H1 (cell line): ENCODE measurements at regions not wholly inside any gene's neighbourhood (a gene's known extent, or its start where the extent isn't known, plus 50 kb on each side); places are given as distances from the start of the nearest gene placed in this dataset.
A peak's percentile ranks its signal among the peaks of the same experiment; 100 is the strongest.

Experiments used
- CTCF ChIA-PET: fragments of 300-600 bp; sonication (Branson Sonifier 250); formaldehyde crosslinking; loops from one replicate; lab custom pipeline; 2021; ENCODE audit not compliant: partially characterized antibody; lab: Charles Lee
- POLR2A ChIA-PET: fragments of 300-600 bp; sonication (Branson Sonifier 250); formaldehyde crosslinking; loops from one replicate; lab custom pipeline; 2021; ENCODE audit warnings: inconsistent platforms; ENCODE audit not compliant: partially characterized antibody; lab: Charles Lee
- DNase-seq, 2 experiments: peaks; one replicate each; pipeline versions ENCODE4 v3.0.0 to v3.0.0-alpha.2; 2010 to 2022; ENCODE audit warnings: low spot score in 2 of 2, low read depth in 1 of 2, mixed read lengths in 1 of 2
- FAIRE-seq: peaks from 2 replicates; lab custom pipeline; 2011; peaks lifted over from hg19 to GRCh38; lab: Jason Lieb, UNC
- H2AFZ ChIP-seq: 2 replicates; pipeline ENCODE4 v1.8.1; 2012; ENCODE audit warnings: low read length, inconsistent platforms
- H2AK5ac ChIP-seq: 2 replicates; pipeline ENCODE4 v1.6.1; 2013; ENCODE audit warnings: low read depth, low read length
- H2BK120ac ChIP-seq: replicated peaks from 2 replicates; pipeline ENCODE3; 2013; ENCODE audit warnings: low read depth, low read length, inconsistent platforms
- H2BK12ac ChIP-seq: 2 replicates; pipeline ENCODE4 v1.6.1; 2013; ENCODE audit warnings: low read depth, low read length
- H2BK15ac ChIP-seq: 2 replicates; pipeline ENCODE4 v1.6.1; 2013; ENCODE audit warnings: low read length
- H2BK20ac ChIP-seq: 2 replicates; pipeline ENCODE4 v1.6.1; 2013; ENCODE audit warnings: low read length
- H2BK5ac ChIP-seq: 2 replicates; pipeline ENCODE4 v1.6.1; 2013; ENCODE audit warnings: low read depth, low read length
- H3K14ac ChIP-seq: 2 replicates; pipeline ENCODE4 v1.6.1; 2013; ENCODE audit warnings: inconsistent platforms; ENCODE audit not compliant: insufficient read length
- H3K18ac ChIP-seq: 2 replicates; pipeline ENCODE4 v1.6.1; 2013; ENCODE audit warnings: low read length; ENCODE audit errors: extremely low read depth
- H3K23ac ChIP-seq: 2 replicates; pipeline ENCODE4 v1.6.1; 2013; ENCODE audit warnings: inconsistent platforms; ENCODE audit not compliant: insufficient read length
- H3K23me2 ChIP-seq: 2 replicates; pipeline ENCODE4 v1.6.1; 2013; ENCODE audit warnings: low read depth, low read length
- H3K27ac ChIP-seq: 2 replicates; pipeline ENCODE4 v1.6.1; 2011; ENCODE audit warnings: low read depth, low read length, inconsistent platforms
- H3K27me3 ChIP-seq, 4 experiments: replicated peaks in 1 of 4; 1 replicate in 1 of 4; 2 replicates in 3 of 4; pipeline versions ENCODE4 v1.6.1 to v1.8.1; 2011 to 2013; ENCODE audit warnings: low read length in 3 of 4, mild to moderate bottlenecking in 3 of 4, inconsistent platforms in 2 of 4, mixed read lengths in 2 of 4, moderate library complexity in 1 of 4; ENCODE audit not compliant: control insufficient read depth in 3 of 4, insufficient read depth in 3 of 4; ENCODE audit errors: extremely low read depth in 1 of 4
- H3K36me3 ChIP-seq, 4 experiments: 2 replicates each; pipeline versions ENCODE4 v1.6.1 to v1.8.1; 2011 to 2013; ENCODE audit warnings: mild to moderate bottlenecking in 4 of 4, low read length in 3 of 4, moderate library complexity in 2 of 4, control low read depth in 1 of 4, inconsistent platforms in 1 of 4; ENCODE audit not compliant: insufficient read depth in 4 of 4, control insufficient read depth in 2 of 4
- H3K4ac ChIP-seq: replicated peaks from 2 replicates; pipeline ENCODE3; 2013; ENCODE audit warnings: low read length, low read depth, mixed read lengths, inconsistent platforms; ENCODE audit not compliant: insufficient read length
- H3K4me1 ChIP-seq, 4 experiments: replicated peaks in 1 of 4; 1 replicate in 1 of 4; 2 replicates in 3 of 4; pipeline versions ENCODE4 v1.6.1 to v1.8.1; 2011 to 2013; ENCODE audit warnings: low read length in 3 of 4, inconsistent platforms in 2 of 4, mixed read lengths in 1 of 4; ENCODE audit not compliant: insufficient read depth in 4 of 4, control insufficient read depth in 3 of 4
- H3K4me2 ChIP-seq, 2 experiments: 2 replicates each; pipeline versions ENCODE4 v1.6.1 to v1.8.1; 2011 to 2013; ENCODE audit warnings: low read depth in 2 of 2, low read length in 2 of 2, control low read depth in 1 of 2, inconsistent platforms in 1 of 2, mild to moderate bottlenecking in 1 of 2; ENCODE audit not compliant: insufficient read depth in 1 of 2
- H3K4me3 ChIP-seq, 4 experiments: fragments of 200-600, 300-600 bp in 1 of 4; sonication (generic), shearing (Covaris generic), sonication (Bioruptor Twin) in 1 of 4; 2 replicates each; pipeline versions ENCODE4 v1.5.1 to v1.8.1; 2011 to 2016; ENCODE audit warnings: low read length in 4 of 4, low read depth in 3 of 4, control low read depth in 2 of 4, inconsistent platforms in 2 of 4, mild to moderate bottlenecking in 2 of 4, mixed read lengths in 1 of 4, moderate library complexity in 1 of 4; ENCODE audit not compliant: insufficient read depth in 2 of 4; ENCODE audit errors: extremely low read depth in 1 of 4
- H3K56ac ChIP-seq: replicated peaks from 2 replicates; pipeline ENCODE3; 2013; ENCODE audit warnings: low read depth, mild to moderate bottlenecking, mixed read lengths, low read length, inconsistent platforms; ENCODE audit not compliant: insufficient read length
- H3K79me1 ChIP-seq: 2 replicates; pipeline ENCODE4 v1.6.1; 2013; ENCODE audit warnings: low read depth, low read length, control low read depth
- H3K79me2 ChIP-seq, 2 experiments: 2 replicates each; pipeline versions ENCODE4 v1.6.1 to v1.8.1; 2012 to 2013; ENCODE audit warnings: low read length in 2 of 2, mild to moderate bottlenecking in 2 of 2, inconsistent platforms in 1 of 2; ENCODE audit not compliant: insufficient read depth in 2 of 2, control insufficient read depth in 1 of 2
- H3K9ac ChIP-seq, 4 experiments: replicated peaks in 1 of 4; 1 replicate in 1 of 4; 2 replicates in 3 of 4; pipeline versions ENCODE4 v1.6.1 to v1.8.1; 2011 to 2013; ENCODE audit warnings: low read depth in 3 of 4, low read length in 3 of 4, control low read depth in 2 of 4, mild to moderate bottlenecking in 2 of 4, moderate library complexity in 2 of 4, inconsistent platforms in 1 of 4; ENCODE audit errors: extremely low read depth in 1 of 4
- H3K9me3 ChIP-seq, 2 experiments: 2 replicates each; pipeline versions ENCODE4 v1.6.1 to v1.8.1; 2012 to 2013; ENCODE audit warnings: mild to moderate bottlenecking in 2 of 2, moderate library complexity in 2 of 2, control low read depth in 1 of 2, inconsistent platforms in 1 of 2, low read depth in 1 of 2, low read length in 1 of 2, mixed read lengths in 1 of 2; ENCODE audit not compliant: insufficient read depth in 2 of 2
- H4K20me1 ChIP-seq, 2 experiments: replicated peaks in 1 of 2; 2 replicates each; pipeline versions ENCODE3 to v1.8.1; 2011 to 2013; ENCODE audit warnings: inconsistent platforms in 2 of 2, low read length in 2 of 2, mild to moderate bottlenecking in 1 of 2; ENCODE audit not compliant: insufficient read depth in 2 of 2, control insufficient read depth in 1 of 2
- H4K5ac ChIP-seq: 2 replicates; pipeline ENCODE4 v1.6.1; 2013; ENCODE audit warnings: low read length, low read depth, mixed read lengths, inconsistent platforms; ENCODE audit not compliant: insufficient read length
- H4K8ac ChIP-seq: 2 replicates; pipeline ENCODE4 v1.8.0; 2013; ENCODE audit warnings: mild to moderate bottlenecking, moderate library complexity, low read length, inconsistent platforms; ENCODE audit not compliant: insufficient read depth; ENCODE audit errors: extremely low read depth
- H4K91ac ChIP-seq: replicated peaks from 2 replicates; pipeline ENCODE3; 2013; ENCODE audit warnings: low read length, mixed read lengths, inconsistent platforms; ENCODE audit not compliant: insufficient read length
- CHD2 ChIP-seq: IDR thresholded peaks from 2 replicates; pipeline ENCODE4 v1.6.1; 2012; ENCODE audit warnings: low read length, improper control_type of control experiment
- RNF2 ChIP-seq: fragments of 200-900, 300-1000 bp; sonication (generic); IDR thresholded peaks from 2 replicates; pipeline ENCODE4 v1.7.1; 2016; ENCODE audit warnings: borderline replicate concordance, low read depth, mild to moderate bottlenecking, antibody characterized with exemption, low read length; ENCODE audit not compliant: poor library complexity, severe bottlenecking; ENCODE audit errors: missing control alignments
- RXRA ChIP-seq: IDR thresholded peaks from 2 replicates; pipeline ENCODE4 v1.6.1; 2011; ENCODE audit warnings: low read depth, mild to moderate bottlenecking, low read length, moderate library complexity; ENCODE audit not compliant: insufficient read depth
- SIX5 ChIP-seq: IDR thresholded peaks from 2 replicates; pipeline ENCODE4 v1.6.1; 2011; ENCODE audit warnings: mild to moderate bottlenecking, low read depth, low read length
- WGBS, 2 experiments: shearing (Covaris generic) in 1 of 2; methylation state at CpG; one replicate each; pipeline versions ENCODE4 v1.1.6 to v1.1.7; 2013 to 2015; ENCODE audit warnings: low lambda C conversion rate in 2 of 2, mixed read lengths in 2 of 2, inconsistent platforms in 1 of 2, low coverage in 1 of 2, missing lambda C conversion rate in 1 of 2; ENCODE audit not compliant: insufficient replicate concordance in 2 of 2, insufficient coverage in 1 of 2, insufficient read length in 1 of 2; ENCODE audit errors: extremely low coverage in 1 of 2, missing lambda C conversion rate in 1 of 2; 5-methylcytosine and 5-hydroxymethylcytosine counted together
- TF ChIP-seq, protein P1 (sequence below), 3 experiments: IDR thresholded peaks; 1 replicate in 2 of 3; 2 replicates in 1 of 3; pipeline versions ENCODE4 v1.5.1 to v1.6.1; 2011; ENCODE audit warnings: low read length in 3 of 3, mild to moderate bottlenecking in 3 of 3, inconsistent platforms in 2 of 3, low read depth in 1 of 3, moderate library complexity in 1 of 3; ENCODE audit not compliant: insufficient read depth in 1 of 3; ENCODE audit errors: control extremely low read depth in 1 of 3

DNA sequence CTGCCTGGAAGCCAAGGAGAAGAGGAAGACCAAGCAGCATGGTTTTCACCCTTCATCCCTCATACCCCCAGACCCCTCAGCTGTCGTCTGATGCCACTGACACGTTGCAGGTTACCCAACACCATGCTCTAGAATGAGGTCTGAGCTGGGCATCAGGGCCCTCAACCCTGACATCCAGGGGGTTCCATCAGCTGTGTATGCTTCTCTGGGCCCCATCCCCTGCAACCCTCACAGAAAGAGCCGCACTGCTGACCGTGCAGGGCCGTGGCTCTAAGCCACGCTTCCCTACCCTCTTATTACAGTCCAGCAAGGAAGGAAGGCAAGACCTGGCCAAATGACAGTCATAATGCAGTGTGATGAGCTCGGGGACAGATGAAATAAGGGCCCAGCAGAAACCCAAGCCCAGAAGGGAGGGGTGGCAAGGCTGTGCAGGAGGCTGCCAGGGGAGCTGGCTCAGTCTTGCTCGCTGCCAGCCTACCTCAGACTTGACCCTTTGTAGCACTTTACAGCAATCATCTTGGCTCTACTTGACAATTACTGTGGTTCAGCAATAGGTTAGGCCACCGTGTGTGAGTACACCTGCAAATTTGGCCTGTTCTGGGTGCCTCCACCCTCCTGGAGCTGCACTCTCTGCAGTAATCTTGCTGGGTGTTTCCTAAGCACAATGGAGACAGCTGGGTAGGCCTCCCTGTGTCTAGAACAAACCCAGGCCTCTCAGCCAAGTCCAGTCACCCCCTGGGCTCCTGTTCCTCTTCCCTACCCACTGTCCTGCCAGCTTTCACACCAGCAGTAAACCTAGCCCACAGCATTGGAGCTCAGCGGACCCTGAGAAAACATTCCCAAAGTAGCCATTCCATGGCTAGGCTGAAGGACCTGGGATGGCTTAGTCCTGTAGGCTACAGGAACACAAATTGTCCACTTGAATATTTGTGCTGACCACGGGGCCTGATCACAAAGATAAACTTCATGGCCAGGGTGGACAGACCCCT is 115.3 kb upstream of the NEO1 start:
- H2AFZ ChIP-seq = no peak overlapping the region
- no peak overlapping the region for H2BK15ac ChIP-seq
- CTCF ChIA-PET = interaction anchor here (0.6 to 1.3 kb wide), 3 partner anchors 15 to 301 kb away, joined by 3 to 5 read pairs (median 3); no protein-coding TSS in a partner anchor
- H4K20me1 ChIP-seq = no peaks in the 10 kb centered on the region
- H4K8ac ChIP-seq = no peak overlapping the region
- no peaks in the 10 kb centered on the region for H3K36me3 ChIP-seq
- POLR2A ChIA-PET = no interaction called here
- no peak overlapping the region for H2BK12ac ChIP-seq
- H2AK5ac ChIP-seq = no peak overlapping the region
- FAIRE-seq = no peak
- no peak overlapping the region for H3K14ac ChIP-seq
- no peaks in the 10 kb centered on the region for H3K23me2 ChIP-seq
- H3K18ac ChIP-seq = no peak overlapping the region
- H3K23ac ChIP-seq = no peak overlapping the region
- H3K4me2 ChIP-seq = no peak overlapping the region
- H2BK120ac ChIP-seq = no peak overlapping the region
- no peak overlapping the region for H3K4me3 ChIP-seq
- H2BK5ac ChIP-seq = 0 out of 2 replicates have a peak overlapping the region, but pooled peaks have one; percentile 26
- H3K27me3 ChIP-seq = no peaks in the 10 kb centered on the region
- H3K9me3 ChIP-seq = no peaks in the 10 kb centered on the region
- no peak overlapping the region for H3K27ac ChIP-seq
- DNase-seq = no peak
- 89% methylated on average over 11 of the region's 11 CpGs; no CpG with 5 or more reads in 1 of the 2 experiments for WGBS, 2 experiments
- H3K79me1 ChIP-seq = no peaks in the 10 kb centered on the region
- no peak overlapping the region for H4K5ac ChIP-seq
- no peak overlapping the region for H3K9ac ChIP-seq
- peaks cover 0 to 2% (median 0%) of the 10 kb centered on the region in 4 experiments; a peak in 2 of 7 replicates for H3K4me1 ChIP-seq
- TF ChIP-seq, protein P1, sequence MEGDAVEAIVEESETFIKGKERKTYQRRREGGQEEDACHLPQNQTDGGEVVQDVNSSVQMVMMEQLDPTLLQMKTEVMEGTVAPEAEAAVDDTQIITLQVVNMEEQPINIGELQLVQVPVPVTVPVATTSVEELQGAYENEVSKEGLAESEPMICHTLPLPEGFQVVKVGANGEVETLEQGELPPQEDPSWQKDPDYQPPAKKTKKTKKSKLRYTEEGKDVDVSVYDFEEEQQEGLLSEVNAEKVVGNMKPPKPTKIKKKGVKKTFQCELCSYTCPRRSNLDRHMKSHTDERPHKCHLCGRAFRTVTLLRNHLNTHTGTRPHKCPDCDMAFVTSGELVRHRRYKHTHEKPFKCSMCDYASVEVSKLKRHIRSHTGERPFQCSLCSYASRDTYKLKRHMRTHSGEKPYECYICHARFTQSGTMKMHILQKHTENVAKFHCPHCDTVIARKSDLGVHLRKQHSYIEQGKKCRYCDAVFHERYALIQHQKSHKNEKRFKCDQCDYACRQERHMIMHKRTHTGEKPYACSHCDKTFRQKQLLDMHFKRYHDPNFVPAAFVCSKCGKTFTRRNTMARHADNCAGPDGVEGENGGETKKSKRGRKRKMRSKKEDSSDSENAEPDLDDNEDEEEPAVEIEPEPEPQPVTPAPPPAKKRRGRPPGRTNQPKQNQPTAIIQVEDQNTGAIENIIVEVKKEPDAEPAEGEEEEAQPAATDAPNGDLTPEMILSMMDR (IDR thresholded peaks at IDR 0.05; ENCODE audit: control extremely low read depth in 1 of 3, insufficient read depth in 1 of 3, low read depth in 1 of 3, low read length in 3 of 3) = no peak
- no peak for TF ChIP-seq RNF2
- no peak for TF ChIP-seq CHD2
- no peak for TF ChIP-seq SIX5
- no peak for TF ChIP-seq RXRA
- H4K91ac ChIP-seq = no peak overlapping the region
- H2BK20ac ChIP-seq = no peak overlapping the region
- no peaks in the 10 kb centered on the region for H3K79me2 ChIP-seq
- H3K56ac ChIP-seq = no peak overlapping the region
- H3K4ac ChIP-seq = no peak overlapping the region
